IMR-90 (cell line): ENCODE measurements at regions not wholly inside any gene's neighbourhood (a gene's known extent, or its start where the extent isn't known, plus 50 kb on each side); places are given as distances from the start of the nearest gene placed in this dataset.
A peak's percentile ranks its signal among the peaks of the same experiment; 100 is the strongest.

Source experiments
- ATAC-seq: fragments of 200-7000 bp; cut with Tn5 transposase; 2 replicates; pipeline ENCODE4 v1.9.1; 2020; ENCODE audit warnings: low read depth, mild to moderate bottlenecking, moderate library complexity
- BruUV-seq: library from RNA; stranded (reverse); fragments of 400-500 nt; replicated peaks from 2 replicates; lab custom pipeline; 2021; lab: Mats Ljungman, UMichigan
- CTCF ChIA-PET: fragments of 300-600 bp; formaldehyde crosslinking; extraction: SDS; loops from one replicate; lab custom pipeline; 2021; ENCODE audit warnings: antibody characterized with exemption; lab: Yijun Ruan, JAX
- POLR2A ChIA-PET: fragments of 300-600 bp; sonication (Branson Sonifier 250); formaldehyde crosslinking; loops from one replicate; lab custom pipeline; 2022; ENCODE audit warnings: antibody characterized with exemption; ENCODE audit not compliant: unreplicated experiment; lab: Charles Lee
- DNase-seq: peaks from one replicate; pipeline ENCODE4 v3.0.0; 2013
- H2AFZ ChIP-seq: replicated peaks from 2 replicates; pipeline ENCODE3; 2013; ENCODE audit warnings: low read length, mild to moderate bottlenecking; ENCODE audit not compliant: poor library complexity
- H2AK5ac ChIP-seq: 2 replicates; pipeline ENCODE4 v1.6.1; 2013; ENCODE audit warnings: low read depth, low read length, inconsistent platforms
- H2AK9ac ChIP-seq: replicated peaks from 2 replicates; pipeline ENCODE3; 2013; ENCODE audit warnings: mild to moderate bottlenecking, low read depth, low read length, moderate library complexity; ENCODE audit not compliant: poor library complexity
- H2BK120ac ChIP-seq: 2 replicates; pipeline ENCODE4 v1.6.1; 2013; ENCODE audit warnings: low read depth, low read length, inconsistent platforms
- H2BK15ac ChIP-seq: 3 replicates; pipeline ENCODE4 v1.6.1; 2013; ENCODE audit warnings: low read depth, low read length, inconsistent platforms
- H2BK20ac ChIP-seq: 2 replicates; pipeline ENCODE4 v1.6.1; 2013; ENCODE audit warnings: low read depth, mild to moderate bottlenecking, inconsistent platforms, low read length, moderate library complexity
- H2BK5ac ChIP-seq: 2 replicates; pipeline ENCODE4 v1.6.1; 2013; ENCODE audit warnings: mild to moderate bottlenecking, low read depth, low read length, inconsistent platforms; ENCODE audit not compliant: poor library complexity, severe bottlenecking
- H3K14ac ChIP-seq: replicated peaks from 2 replicates; pipeline ENCODE4 v1.6.1; 2013; ENCODE audit warnings: low read depth, low read length, inconsistent platforms
- H3K18ac ChIP-seq: 2 replicates; pipeline ENCODE4 v1.6.1; 2013; ENCODE audit warnings: low read depth, low read length, control low read depth
- H3K23ac ChIP-seq: 2 replicates; pipeline ENCODE4 v1.6.1; 2013; ENCODE audit warnings: low read depth, low read length, inconsistent platforms
- H3K27ac ChIP-seq: 2 replicates; pipeline ENCODE4 v1.5.1; 2013; ENCODE audit warnings: mild to moderate bottlenecking, control low read depth, low read length; ENCODE audit not compliant: insufficient read depth
- H3K27me3 ChIP-seq: 2 replicates; pipeline ENCODE4 v1.6.1; 2013; ENCODE audit warnings: low read length; ENCODE audit not compliant: control insufficient read depth, insufficient read depth
- H3K36me3 ChIP-seq: 2 replicates; pipeline ENCODE4 v1.6.1; 2013; ENCODE audit warnings: low read length, mixed read lengths; ENCODE audit not compliant: control insufficient read depth, insufficient read depth
- H3K4ac ChIP-seq: 2 replicates; pipeline ENCODE4 v1.6.1; 2013; ENCODE audit warnings: low read depth, low read length, inconsistent platforms
- H3K4me1 ChIP-seq: 2 replicates; pipeline ENCODE4 v1.6.1; 2013; ENCODE audit warnings: low read length, mixed read lengths; ENCODE audit not compliant: control insufficient read depth, insufficient read depth
- H3K4me2 ChIP-seq: 2 replicates; pipeline ENCODE4 v1.6.1; 2013; ENCODE audit warnings: low read depth, mild to moderate bottlenecking, control low read depth, low read length, moderate library complexity
- H3K4me3 ChIP-seq: 2 replicates; pipeline ENCODE4 v1.5.1; 2013; ENCODE audit warnings: low read depth, mild to moderate bottlenecking, control low read depth, low read length, moderate library complexity; ENCODE audit not compliant: insufficient read depth
- H3K56ac ChIP-seq: 2 replicates; pipeline ENCODE4 v1.6.1; 2013; ENCODE audit warnings: low read length, inconsistent platforms; ENCODE audit not compliant: insufficient read depth; ENCODE audit errors: extremely low read depth
- H3K79me1 ChIP-seq, 2 experiments: 2 replicates each; pipeline ENCODE4 v1.6.1; 2013; ENCODE audit warnings: low read length in 2 of 2, inconsistent platforms in 1 of 2, low read depth in 1 of 2
- H3K9ac ChIP-seq: 2 replicates; pipeline ENCODE4 v1.6.1; 2013; ENCODE audit warnings: low read depth, low read length, control low read depth
- H3K9me1 ChIP-seq: 2 replicates; pipeline ENCODE4 v1.6.1; 2013; ENCODE audit warnings: low read length, inconsistent platforms; ENCODE audit not compliant: insufficient read depth
- H3K9me3 ChIP-seq: 2 replicates; pipeline ENCODE4 v1.6.1; 2013; ENCODE audit warnings: low read length; ENCODE audit not compliant: control insufficient read depth, insufficient read depth
- H4K20me1 ChIP-seq: 2 replicates; pipeline ENCODE4 v1.6.1; 2013; ENCODE audit warnings: low read length, inconsistent platforms; ENCODE audit not compliant: insufficient read depth
- H4K5ac ChIP-seq: 2 replicates; pipeline ENCODE4 v1.6.1; 2013; ENCODE audit warnings: mild to moderate bottlenecking, low read depth, low read length, control low read depth
- H4K8ac ChIP-seq, 2 experiments: 2 replicates each; pipeline ENCODE4 v1.6.1; 2013; ENCODE audit warnings: low read depth in 2 of 2, low read length in 2 of 2, control low read depth in 1 of 2, inconsistent platforms in 1 of 2
- H4K91ac ChIP-seq: 2 replicates; pipeline ENCODE4 v1.6.1; 2013; ENCODE audit warnings: low read depth, low read length, inconsistent platforms; ENCODE audit not compliant: insufficient read depth
- CEBPB ChIP-seq: IDR thresholded peaks from 2 replicates; pipeline ENCODE4 v1.6.1; 2012; ENCODE audit warnings: low read depth, low read length, improper control_type of control experiment
- SMC3 ChIP-seq: fragments of 150-350 bp; IDR thresholded peaks from 2 replicates; pipeline ENCODE4 v1.6.1; 2016; ENCODE audit warnings: low read depth, mild to moderate bottlenecking, antibody characterized with exemption, low read length, moderate library complexity
- WGBS, 2 experiments: methylation state at CpG; one replicate each; pipeline versions ENCODE4 v1.1.5 to v1.1.7; 2013; ENCODE audit warnings: missing lambda C conversion rate in 2 of 2; ENCODE audit not compliant: insufficient read length in 1 of 2; ENCODE audit errors: extremely low coverage in 2 of 2; 5-methylcytosine and 5-hydroxymethylcytosine counted together
- dilution Hi-C: fragments of 300-500 bp; cut with HindIII; formaldehyde crosslinking; loops from one replicate; pipeline ENCODE4 v1.14.3; 2018; ENCODE audit warnings: low sequenced_read_pairs; ENCODE audit not compliant: unreplicated experiment
- in situ Hi-C: fragments of 300-500 bp; cut with MboI; formaldehyde crosslinking; loops from 3 replicates; pipeline ENCODE4 v1.14.3; 2019; ENCODE audit warnings: low sequenced_read_pairs, inconsistent platforms, mixed read lengths
- intact Hi-C: fragments of 100-400 bp; cut with micrococcal nuclease; formaldehyde crosslinking; loops from 2 replicates; pipeline ENCODE4 v1.10.0; 2022
- TF ChIP-seq, protein P1 (sequence below): fragments of 150-350 bp; IDR thresholded peaks from 2 replicates; pipeline ENCODE4 v1.6.1; 2016; ENCODE audit warnings: low read depth, mild to moderate bottlenecking, low read length, moderate library complexity, borderline replicate concordance

- Histone ChIP-seq H2AK9ac (no peak overlapping the region), H4K5ac (no peak overlapping the region), H3K79me1 (no peaks in the 10 kb centered on the region), H3K9me1 (no peaks in the 10 kb centered on the region), H3K27me3 (no peaks in the 10 kb centered on the region), H2BK15ac (no peak overlapping the region), H2BK5ac (no peak overlapping the region), H2AK5ac (no peak overlapping the region), H3K14ac (no peak overlapping the region), H3K4ac (no peak overlapping the region), H2AFZ (no peak overlapping the region), H3K23ac (no peak overlapping the region), H3K4me1 (no peaks in the 10 kb centered on the region; the same call in 1 of the 2 replicates), H3K4me2 (no peak overlapping the region), H4K20me1 (no peaks in the 10 kb centered on the region), H2BK20ac (no peak overlapping the region), H3K9ac (no peak overlapping the region), H3K18ac (no peak overlapping the region), H2BK120ac (no peak overlapping the region), H4K8ac (no peak overlapping the region), H3K36me3 (no peaks in the 10 kb centered on the region), H3K27ac (no peak overlapping the region), H4K91ac (no peak overlapping the region), H3K4me3 (no peak overlapping the region), H3K56ac (no peak overlapping the region), H3K9me3 (no peaks in the 10 kb centered on the region)
- dilution Hi-C loops, result no loop called here
- ChIA-PET POLR2A (no interaction called here), CTCF (no interaction called here)
- no peak for TF ChIP-seq SMC3
- TF ChIP-seq, protein P1, sequence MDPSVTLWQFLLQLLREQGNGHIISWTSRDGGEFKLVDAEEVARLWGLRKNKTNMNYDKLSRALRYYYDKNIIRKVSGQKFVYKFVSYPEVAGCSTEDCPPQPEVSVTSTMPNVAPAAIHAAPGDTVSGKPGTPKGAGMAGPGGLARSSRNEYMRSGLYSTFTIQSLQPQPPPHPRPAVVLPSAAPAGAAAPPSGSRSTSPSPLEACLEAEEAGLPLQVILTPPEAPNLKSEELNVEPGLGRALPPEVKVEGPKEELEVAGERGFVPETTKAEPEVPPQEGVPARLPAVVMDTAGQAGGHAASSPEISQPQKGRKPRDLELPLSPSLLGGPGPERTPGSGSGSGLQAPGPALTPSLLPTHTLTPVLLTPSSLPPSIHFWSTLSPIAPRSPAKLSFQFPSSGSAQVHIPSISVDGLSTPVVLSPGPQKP, result no peak
- no peak for TF ChIP-seq CEBPB
- 0 out of 2 replicates have a peak, but pooled peaks have one; percentile 14 for ATAC-seq
- BruUV-seq, result no TSS peak
- intact Hi-C loops, result no loop called here
- no CpG with 5 or more reads among the region's 4 CpGs for WGBS, 2 experiments
- in situ Hi-C loops, result no loop called here
- peak; percentile 23 for DNase-seq
Measured at GRCh38 chr12:105948331-105948730, 190.4 kb downstream of the NUAK1 start.
